Spinal cord (tissue), 9 donors: ENCODE measurements at regions not wholly inside any gene's neighbourhood (a gene's known extent, or its start where the extent isn't known, plus 50 kb on each side); places are given as distances from the start of the nearest gene placed in this dataset.

ENCODE experiments used
- DNase-seq, 6 donors: peaks; one replicate each; pipeline versions ENCODE4 v3.0.0 to v3.0.0-alpha.2; 2013 to 2015; ENCODE audit warnings: low spot score in 6 of 6, low read depth in 4 of 6
- H3K27ac ChIP-seq: one replicate; pipeline ENCODE4 v1.5.1; 2013; ENCODE audit warnings: low read depth, low read length, control low read depth
- H3K27me3 ChIP-seq: one replicate; pipeline ENCODE4 v1.6.1; 2013; ENCODE audit warnings: low read length; ENCODE audit not compliant: control insufficient read depth, insufficient read depth
- H3K36me3 ChIP-seq: one replicate; pipeline ENCODE4 v1.6.1; 2013; ENCODE audit warnings: low read length; ENCODE audit not compliant: control insufficient read depth, insufficient read depth
- H3K4me1 ChIP-seq: one replicate; pipeline ENCODE4 v1.6.1; 2013; ENCODE audit warnings: low read length; ENCODE audit not compliant: control insufficient read depth, insufficient read depth
- H3K4me3 ChIP-seq: one replicate; pipeline ENCODE4 v1.5.1; 2013; ENCODE audit warnings: low read depth, low read length, control low read depth
- H3K9me3 ChIP-seq: one replicate; pipeline ENCODE4 v1.6.1; 2013; ENCODE audit warnings: low read length; ENCODE audit not compliant: control insufficient read depth, insufficient read depth
- WGBS: methylation state at CpG from one replicate; pipeline ENCODE4 v1.1.5; 2013; ENCODE audit warnings: missing lambda C conversion rate; ENCODE audit not compliant: insufficient coverage; 5-methylcytosine and 5-hydroxymethylcytosine counted together
- donor health status: healthy.

GRCh38 chr17:14902803-14903202 lies 362.3 kb downstream of the PMP22 start:
- DNase-seq = no peak
- H3K4me3 ChIP-seq = no peak overlapping the region
- H3K36me3 ChIP-seq = no peaks in the 10 kb centered on the region
- peaks cover 5% of the 10 kb centered on the region for H3K9me3 ChIP-seq
- no peaks in the 10 kb centered on the region for H3K27me3 ChIP-seq
- H3K4me1 ChIP-seq = no peaks in the 10 kb centered on the region
- H3K27ac ChIP-seq = no peak overlapping the region

GRCh38 chr17:14902297-14902696 lies 362.8 kb downstream of the PMP22 start:
- H3K36me3 ChIP-seq = no peaks in the 10 kb centered on the region
- WGBS = 50% methylated on average over 2 of the region's 3 CpGs
- H3K27ac ChIP-seq = no peak overlapping the region
- H3K9me3 ChIP-seq = peaks cover 5% of the 10 kb centered on the region
- no peaks in the 10 kb centered on the region for H3K27me3 ChIP-seq
- H3K4me1 ChIP-seq = no peaks in the 10 kb centered on the region
- no peak overlapping the region for H3K4me3 ChIP-seq
- no peak for DNase-seq

DNA sequence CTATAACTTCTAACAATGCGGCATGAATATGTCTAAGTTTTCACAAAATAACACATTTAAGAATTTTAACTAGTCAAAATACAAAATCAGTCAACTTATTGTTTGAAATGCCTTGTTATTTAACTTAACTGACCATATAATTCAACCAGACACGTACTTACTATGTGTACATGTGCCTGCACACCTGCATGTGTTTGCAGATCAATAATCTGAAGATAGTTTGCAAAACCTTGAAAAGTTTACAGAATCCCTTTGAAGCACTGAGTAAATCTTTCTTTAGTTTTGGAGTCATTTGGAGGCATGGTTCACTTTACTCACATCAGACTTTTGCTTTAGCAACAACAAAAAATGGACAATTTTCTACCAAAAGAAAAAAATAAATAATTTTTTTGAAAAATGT lies 363.8 kb downstream of the PMP22 start:
- H3K4me3 ChIP-seq = no peak overlapping the region
- H3K27me3 ChIP-seq = no peaks in the 10 kb centered on the region
- no peaks in the 10 kb centered on the region for H3K4me1 ChIP-seq
- DNase-seq = no peak
- no CpG with 5 or more reads among the region's 2 CpGs for WGBS
- H3K36me3 ChIP-seq = no peaks in the 10 kb centered on the region
- peaks cover 5% of the 10 kb centered on the region for H3K9me3 ChIP-seq
- H3K27ac ChIP-seq = no peak overlapping the region

DNA sequence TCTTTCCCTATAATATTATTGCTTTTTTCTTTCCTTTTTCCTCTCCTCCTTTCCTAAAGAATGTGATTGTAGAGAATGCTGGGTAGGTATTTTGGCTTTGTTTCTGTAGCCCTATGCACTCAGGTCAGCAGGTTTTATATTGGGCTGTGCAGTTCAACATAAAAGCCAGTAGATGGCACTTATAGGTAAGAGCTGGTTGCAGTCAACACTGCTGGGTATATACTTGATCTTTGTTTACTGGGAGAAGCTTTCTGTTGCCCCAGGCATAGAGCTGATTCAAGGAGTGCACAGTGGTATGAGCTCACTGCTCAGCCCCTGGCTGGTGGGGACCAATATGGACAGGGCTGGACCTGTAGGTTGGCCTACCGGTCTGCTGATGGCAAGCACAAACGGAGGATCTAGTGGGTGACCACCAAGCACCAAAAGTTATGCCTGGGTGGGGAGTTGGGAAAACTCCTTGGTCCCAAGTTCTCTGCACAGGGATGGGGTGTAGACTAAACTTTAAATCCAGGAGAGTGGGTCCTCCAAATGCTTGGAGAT lies 378.9 kb downstream of the PMP22 start:
- H3K27ac ChIP-seq = no peak overlapping the region
- DNase-seq = no peak
- 94% methylated on average over 2 of the region's 2 CpGs for WGBS

DNA sequence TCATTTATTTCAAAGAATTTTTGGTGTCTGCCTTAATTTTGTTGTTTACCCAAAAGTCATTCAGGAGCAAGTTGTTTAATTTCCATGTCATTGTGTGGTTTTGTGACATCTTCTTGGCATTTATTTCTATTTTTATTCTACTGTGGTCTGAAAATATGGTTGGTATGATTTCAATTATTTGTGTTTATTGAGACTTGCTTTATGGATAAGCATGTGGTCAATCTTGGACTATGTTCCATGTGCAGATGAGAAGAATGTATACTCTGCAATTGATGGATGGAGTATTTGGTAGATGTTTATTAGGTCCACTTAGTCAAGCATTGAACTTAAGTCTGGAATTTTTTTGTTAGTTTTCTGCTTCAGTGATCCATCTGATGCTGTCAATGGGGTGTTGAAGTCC lies 383.0 kb downstream of the PMP22 start:
- Histone ChIP-seq H3K4me3 (no peak overlapping the region), H3K36me3 (no peaks in the 10 kb centered on the region), H3K27me3 (no peaks in the 10 kb centered on the region), H3K4me1 (no peaks in the 10 kb centered on the region), H3K9me3 (peaks cover 3% of the 10 kb centered on the region), H3K27ac (no peak overlapping the region)
- no peak for DNase-seq

More for the DNA sequence above, 378.9 kb downstream of the PMP22 start:
- no peak overlapping the region for H3K4me3 ChIP-seq
- H3K9me3 ChIP-seq = peaks cover 9% of the 10 kb centered on the region
- H3K27me3 ChIP-seq = no peaks in the 10 kb centered on the region
- no peaks in the 10 kb centered on the region for H3K4me1 ChIP-seq
- no peaks in the 10 kb centered on the region for H3K36me3 ChIP-seq

GRCh38 chr17:14875557-14876412 lies 389.3 kb downstream of the PMP22 start:
- 88% methylated on average over 2 of the region's 5 CpGs for WGBS
- H3K36me3 ChIP-seq = no peaks in the 10 kb centered on the region
- no peak overlapping the region for H3K27ac ChIP-seq
- H3K9me3 ChIP-seq = no peaks in the 10 kb centered on the region
- no peak overlapping the region for H3K4me3 ChIP-seq
- no peaks in the 10 kb centered on the region for H3K27me3 ChIP-seq
- no peak for DNase-seq
- H3K4me1 ChIP-seq = no peaks in the 10 kb centered on the region

GRCh38 chr17:14873996-14874395 lies 391.1 kb downstream of the PMP22 start:
- no peaks in the 10 kb centered on the region for H3K36me3 ChIP-seq

GRCh38 chr17:14873540-14873939 lies 391.6 kb downstream of the PMP22 start:
- Histone ChIP-seq H3K27ac (no peak overlapping the region), H3K9me3 (no peaks in the 10 kb centered on the region), H3K27me3 (no peaks in the 10 kb centered on the region), H3K4me1 (no peaks in the 10 kb centered on the region), H3K4me3 (no peak overlapping the region), H3K36me3 (no peaks in the 10 kb centered on the region)
- DNase-seq = no peak
- WGBS = 100% methylated on average over 1 of the region's 3 CpGs

More at GRCh38 chr17:14873996-14874395, 391.1 kb downstream of the PMP22 start:
- Histone ChIP-seq H3K4me3 (no peak overlapping the region), H3K27ac (no peak overlapping the region), H3K4me1 (no peaks in the 10 kb centered on the region), H3K9me3 (no peaks in the 10 kb centered on the region), H3K27me3 (no peaks in the 10 kb centered on the region)
- WGBS = 80% methylated on average over 1 of the region's 4 CpGs
- no peak for DNase-seq

DNA sequence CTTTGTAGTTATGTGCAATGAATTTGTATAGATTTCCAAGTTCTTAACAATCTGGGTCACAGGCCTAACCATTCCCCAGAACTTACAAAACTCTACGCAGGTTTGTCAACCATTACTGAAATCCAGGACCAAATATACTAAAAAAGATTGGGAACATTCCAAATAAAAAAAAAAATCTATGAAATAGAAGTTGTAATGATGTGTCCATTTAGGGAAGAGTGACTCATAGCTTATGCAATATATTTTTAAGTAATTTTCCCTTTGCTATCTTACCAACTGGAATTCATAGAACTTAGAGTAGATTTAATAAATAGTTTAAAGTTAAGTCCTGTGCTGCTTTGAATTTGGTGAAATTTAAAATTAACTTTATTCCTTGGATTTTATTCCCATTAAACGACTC lies 393.2 kb downstream of the PMP22 start:
- Histone ChIP-seq H3K27me3 (no peaks in the 10 kb centered on the region), H3K4me3 (no peak overlapping the region), H3K4me1 (no peaks in the 10 kb centered on the region), H3K36me3 (no peaks in the 10 kb centered on the region), H3K9me3 (no peaks in the 10 kb centered on the region), H3K27ac (no peak overlapping the region)
- no CpG with 5 or more reads among the region's 2 CpGs for WGBS
- no peak for DNase-seq

DNA sequence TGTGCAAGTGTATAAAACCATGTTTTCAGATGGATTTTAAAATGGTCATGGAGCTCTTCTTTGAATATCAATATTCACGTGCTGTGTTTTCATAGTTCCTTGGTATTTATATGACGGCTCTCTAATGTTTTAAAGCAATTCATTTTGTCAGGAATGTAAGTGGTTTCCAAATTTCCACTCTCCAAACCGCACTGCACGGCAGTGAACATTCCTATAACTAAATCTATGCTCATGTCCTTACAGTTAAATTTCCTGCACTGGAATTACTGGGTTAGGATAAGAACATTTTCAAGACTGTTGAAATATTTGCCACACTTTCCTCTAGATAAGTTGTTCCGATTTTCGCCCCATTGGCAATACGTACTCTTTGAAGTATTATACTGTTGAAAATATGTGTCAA lies 398.9 kb downstream of the PMP22 start:
- Histone ChIP-seq H3K4me3 (no peak overlapping the region), H3K27me3 (no peaks in the 10 kb centered on the region), H3K27ac (no peak overlapping the region), H3K36me3 (no peaks in the 10 kb centered on the region), H3K4me1 (no peaks in the 10 kb centered on the region), H3K9me3 (no peaks in the 10 kb centered on the region)
- DNase-seq = no peak
- no CpG with 5 or more reads among the region's 7 CpGs for WGBS
